OCI-LY1 (cell line): ENCODE measurements at regions not wholly inside any gene's neighbourhood (a gene's known extent, or its start where the extent isn't known, plus 50 kb on each side); places are given as distances from the start of the nearest gene placed in this dataset.

ENCODE experiments used
- CTCF ChIP-seq: fragments of 200-600 bp; sonication (generic), shearing (Covaris generic); IDR thresholded peaks from 2 replicates; pipeline ENCODE4 v1.5.1; 2017; ENCODE audit warnings: mild to moderate bottlenecking, antibody characterized with exemption, low read length, moderate library complexity, mixed read lengths
- EZH2 ChIP-seq: fragments of 200-600 bp; sonication (generic), shearing (Covaris generic); IDR thresholded peaks from 2 replicates; pipeline ENCODE4 v1.8.0; 2017; ENCODE audit warnings: borderline replicate concordance, mixed run types, mild to moderate bottlenecking, antibody characterized with exemption, low read length, moderate library complexity, mixed read lengths

- TF ChIP-seq CTCF (no peak), EZH2 (no peak)
Measured at GRCh38 chr20:11170565-11170964, 496.8 kb upstream of the JAG1 start.
